Trophoblast cell (in vitro differentiated cells and primary cell): ENCODE measurements at regions not wholly inside any gene's neighbourhood (a gene's known extent, or its start where the extent isn't known, plus 50 kb on each side); places are given as distances from the start of the nearest gene placed in this dataset.

Source experiments
- DNase-seq, 2 donors: peaks; one replicate each; pipeline ENCODE4 v3.0.0-alpha.2; 2016
- H2AFZ ChIP-seq: 2 replicates; pipeline ENCODE4 v1.6.1; 2013; ENCODE audit warnings: low read length, moderate library complexity, mild to moderate bottlenecking; ENCODE audit not compliant: insufficient read depth, poor library complexity
- H2AK5ac ChIP-seq: 2 replicates; pipeline ENCODE4 v1.6.1; 2013; ENCODE audit warnings: mild to moderate bottlenecking, low read length
- H2BK120ac ChIP-seq: 2 replicates; pipeline ENCODE4 v1.6.1; 2013; ENCODE audit warnings: low read length, mild to moderate bottlenecking, moderate library complexity; ENCODE audit not compliant: insufficient read depth, poor library complexity
- H2BK12ac ChIP-seq: 2 replicates; pipeline ENCODE4 v1.6.1; 2013; ENCODE audit warnings: mild to moderate bottlenecking, low read length, moderate library complexity
- H2BK5ac ChIP-seq: 2 replicates; pipeline ENCODE4 v1.6.1; 2013; ENCODE audit warnings: low read length, low read depth, moderate library complexity, mild to moderate bottlenecking; ENCODE audit not compliant: poor library complexity
- H3K14ac ChIP-seq: 2 replicates; pipeline ENCODE4 v1.6.1; 2013; ENCODE audit warnings: mild to moderate bottlenecking, low read length
- H3K18ac ChIP-seq: 2 replicates; pipeline ENCODE4 v1.6.1; 2013; ENCODE audit warnings: mild to moderate bottlenecking, low read length
- H3K23ac ChIP-seq: 2 replicates; pipeline ENCODE4 v1.6.1; 2013; ENCODE audit warnings: low read length
- H3K27ac ChIP-seq: 2 replicates; pipeline ENCODE4 v1.5.1; 2013; ENCODE audit warnings: low read depth, mild to moderate bottlenecking, inconsistent platforms, low read length, moderate library complexity
- H3K27me3 ChIP-seq: 2 replicates; pipeline ENCODE4 v1.6.1; 2013; ENCODE audit warnings: inconsistent platforms, mild to moderate bottlenecking, low read length, moderate library complexity; ENCODE audit not compliant: insufficient read depth
- H3K36me3 ChIP-seq, 2 experiments: 1 replicate in 1 of 2; 2 replicates in 1 of 2; pipeline ENCODE4 v1.6.1; 2013; ENCODE audit warnings: low read length in 2 of 2, mild to moderate bottlenecking in 2 of 2, moderate library complexity in 1 of 2; ENCODE audit not compliant: insufficient read depth in 2 of 2, control insufficient read depth in 1 of 2
- H3K4ac ChIP-seq: 2 replicates; pipeline ENCODE4 v1.6.1; 2013; ENCODE audit warnings: low read depth, mild to moderate bottlenecking, low read length, moderate library complexity
- H3K4me1 ChIP-seq, 2 experiments: 1 replicate in 1 of 2; 2 replicates in 1 of 2; pipeline ENCODE4 v1.6.1; 2013; ENCODE audit warnings: low read length in 2 of 2, mild to moderate bottlenecking in 2 of 2, moderate library complexity in 1 of 2; ENCODE audit not compliant: insufficient read depth in 2 of 2, control insufficient read depth in 1 of 2
- H3K4me2 ChIP-seq: 2 replicates; pipeline ENCODE4 v1.6.1; 2013; ENCODE audit warnings: inconsistent platforms, mild to moderate bottlenecking, low read length, moderate library complexity
- H3K4me3 ChIP-seq: 2 replicates; pipeline ENCODE4 v1.5.1; 2013; ENCODE audit warnings: mild to moderate bottlenecking, low read depth, low read length, inconsistent platforms
- H3K79me1 ChIP-seq: one replicate; pipeline ENCODE4 v1.6.1; 2013; ENCODE audit warnings: low read length
- H3K79me2 ChIP-seq: 2 replicates; pipeline ENCODE4 v1.6.1; 2013; ENCODE audit warnings: low read length, mild to moderate bottlenecking; ENCODE audit not compliant: control insufficient read depth, insufficient read depth, poor library complexity
- H3K9ac ChIP-seq: 2 replicates; pipeline ENCODE4 v1.6.1; 2013; ENCODE audit warnings: mild to moderate bottlenecking, low read length
- H3K9me3 ChIP-seq: 2 replicates; pipeline ENCODE4 v1.6.1; 2013; ENCODE audit warnings: low read depth, mild to moderate bottlenecking, control low read depth, inconsistent platforms, low read length; ENCODE audit not compliant: insufficient read depth
- H4K12ac ChIP-seq: 2 replicates; pipeline ENCODE4 v1.6.1; 2013; ENCODE audit warnings: low read depth, mild to moderate bottlenecking, low read length, moderate library complexity
- H4K8ac ChIP-seq: 2 replicates; pipeline ENCODE4 v1.6.1; 2013; ENCODE audit warnings: low read depth, mild to moderate bottlenecking, low read length, moderate library complexity
- H4K91ac ChIP-seq: one replicate; pipeline ENCODE4 v1.6.1; 2013; ENCODE audit warnings: low read depth, mild to moderate bottlenecking, low read length, moderate library complexity
- WGBS: extraction: QIAGEN DNeasy Blood & Tissue Kit; methylation state at CpG from one replicate; pipeline ENCODE4 v1.1.7; 2013; ENCODE audit warnings: missing lambda C conversion rate; ENCODE audit not compliant: insufficient read length, insufficient coverage; ENCODE audit errors: extremely low coverage; 5-methylcytosine and 5-hydroxymethylcytosine counted together

GRCh38 chr10:25698638-25699037, 235.4 kb upstream of the MYO3A start:
- no peaks in the 10 kb centered on the region for H3K36me3 ChIP-seq
- peaks cover 2% of the 10 kb centered on the region for H3K9me3 ChIP-seq
- no peak overlapping the region for H3K18ac ChIP-seq
- H3K4me1 ChIP-seq, result peaks cover 11 to 12% of the 10 kb centered on the region in 2 experiments
- no peak overlapping the region for H2AFZ ChIP-seq
- H4K12ac ChIP-seq, result no peak overlapping the region
- H3K79me2 ChIP-seq, result no peaks in the 10 kb centered on the region
- H4K91ac ChIP-seq, result no peak overlapping the region
- H4K8ac ChIP-seq, result no peak overlapping the region
- H3K27ac ChIP-seq, result no peak overlapping the region
- H2BK120ac ChIP-seq, result no peak overlapping the region
- H3K4me3 ChIP-seq, result no peak overlapping the region
- H2BK12ac ChIP-seq, result no peak overlapping the region
- WGBS, result no CpG with 5 or more reads among the region's 3 CpGs
- no peak overlapping the region for H2AK5ac ChIP-seq
- no peak overlapping the region for H3K14ac ChIP-seq
- H3K27me3 ChIP-seq, result no peaks in the 10 kb centered on the region
- peaks cover 7% of the 10 kb centered on the region for H3K79me1 ChIP-seq
- no peak overlapping the region for H3K4ac ChIP-seq
- no peak overlapping the region for H2BK5ac ChIP-seq
- no peak for DNase-seq
- no peak overlapping the region for H3K23ac ChIP-seq
- H3K9ac ChIP-seq, result no peak overlapping the region
- no peak overlapping the region for H3K4me2 ChIP-seq

- no peak overlapping the region for H4K12ac ChIP-seq
- no CpG with 5 or more reads among the region's 2 CpGs for WGBS
- H3K36me3 ChIP-seq, result no peaks in the 10 kb centered on the region
- H3K18ac ChIP-seq, result no peak overlapping the region
- H3K9ac ChIP-seq, result no peak overlapping the region
- no peak overlapping the region for H2AFZ ChIP-seq
- peaks cover 5% of the 10 kb centered on the region for H3K79me1 ChIP-seq
- H3K23ac ChIP-seq, result no peak overlapping the region
- no peak overlapping the region for H3K4ac ChIP-seq
- H3K4me3 ChIP-seq, result no peak overlapping the region
- no peak overlapping the region for H3K14ac ChIP-seq
- no peaks in the 10 kb centered on the region for H3K79me2 ChIP-seq
- no peaks in the 10 kb centered on the region for H3K27me3 ChIP-seq
- no peak overlapping the region for H2BK120ac ChIP-seq
- no peak overlapping the region for H3K4me2 ChIP-seq
- H4K8ac ChIP-seq, result no peak overlapping the region
- H3K9me3 ChIP-seq, result peaks cover 2% of the 10 kb centered on the region
- no peak overlapping the region for H3K27ac ChIP-seq
- peaks cover 12 to 13% of the 10 kb centered on the region in 2 experiments for H3K4me1 ChIP-seq
- H4K91ac ChIP-seq, result no peak overlapping the region
- no peak overlapping the region for H2AK5ac ChIP-seq
- no peak overlapping the region for H2BK5ac ChIP-seq
- DNase-seq, result no peak
- no peak overlapping the region for H2BK12ac ChIP-seq
These were observed 234.4 kb upstream of the MYO3A start for GRCh38 chr10:25699631-25700030.

- H4K91ac ChIP-seq, result no peak overlapping the region
- DNase-seq, result no peak
- no peak overlapping the region for H4K12ac ChIP-seq
- H3K4me3 ChIP-seq, result no peak overlapping the region
- no peak overlapping the region for H3K18ac ChIP-seq
- no peak overlapping the region for H2AFZ ChIP-seq
- no peak overlapping the region for H3K14ac ChIP-seq
- no peak overlapping the region for H2AK5ac ChIP-seq
- H2BK120ac ChIP-seq, result no peak overlapping the region
- no peak overlapping the region for H2BK12ac ChIP-seq
- WGBS, result no CpG with 5 or more reads among the region's 15 CpGs
- no peaks in the 10 kb centered on the region for H3K79me2 ChIP-seq
- H3K4me1 ChIP-seq, result peaks cover 12 to 14% of the 10 kb centered on the region in 2 experiments
- no peaks in the 10 kb centered on the region for H3K27me3 ChIP-seq
- H3K9ac ChIP-seq, result no peak overlapping the region
- no peak overlapping the region for H2BK5ac ChIP-seq
- no peak overlapping the region for H3K23ac ChIP-seq
- peaks cover 3% of the 10 kb centered on the region for H3K79me1 ChIP-seq
- H3K27ac ChIP-seq, result no peak overlapping the region
- H3K36me3 ChIP-seq, result no peaks in the 10 kb centered on the region
- H4K8ac ChIP-seq, result no peak overlapping the region
- peak overlapping the region; percentile 25 for H3K4ac ChIP-seq
- peaks cover 2% of the 10 kb centered on the region for H3K9me3 ChIP-seq
- H3K4me2 ChIP-seq, result no peak overlapping the region
These were observed 232.4 kb upstream of the MYO3A start for GRCh38 chr10:25701652-25702051.

GRCh38 chr10:25704622-25705021, 229.4 kb upstream of the MYO3A start:
- Histone ChIP-seq H3K9me3 (peaks cover 2% of the 10 kb centered on the region), H4K91ac (peak overlapping the region; percentile 59), H3K4me1 (peaks cover 14 to 16% of the 10 kb centered on the region in 2 experiments), H3K36me3 (no peaks in the 10 kb centered on the region), H3K27ac (peak overlapping the region; percentile 56), H2AK5ac (no peak overlapping the region), H3K18ac (no peak overlapping the region), H3K27me3 (no peaks in the 10 kb centered on the region), H3K4ac (no peak overlapping the region), H2BK12ac (peak overlapping the region; percentile 80), H4K12ac (peak overlapping the region; percentile 60), H3K14ac (peak overlapping the region; percentile 45), H2AFZ (no peak overlapping the region), H4K8ac (no peak overlapping the region), H3K79me2 (no peaks in the 10 kb centered on the region), H3K9ac (no peak overlapping the region), H3K23ac (no peak overlapping the region), H3K4me2 (no peak overlapping the region), H3K4me3 (no peak overlapping the region), H2BK120ac (peak overlapping the region; percentile 69), H2BK5ac (peak overlapping the region; percentile 55), H3K79me1 (peaks cover 3% of the 10 kb centered on the region)
- peak; percentile 21 to 54 for DNase-seq
- no CpG with 5 or more reads among the region's 6 CpGs for WGBS
